Cerebellar nuclear complex (tissue), 1 donor: ENCODE measurements at regions not wholly inside any gene's neighbourhood (a gene's known extent, or its start where the extent isn't known, plus 50 kb on each side); places are given as distances from the start of the nearest gene placed in this dataset.
"Not testable (repeated sequence)": the region's sequence is repeated elsewhere in the genome, so short reads cannot be mapped to it uniquely, and the experiment has no call there.

Experiments
- DNase-seq, 2 experiments: peaks; one replicate each; lab custom pipeline; 2025; lab: John Stamatoyannopoulos, UW

- DNase-seq: not testable (repeated sequence)
These were observed 137.3 kb upstream of the ZNF469 start for GRCh38 chr16:88245241-88246081.

- DNase-seq: not testable (repeated sequence)
These were observed 135.7 kb upstream of the ZNF469 start for GRCh38 chr16:88246955-88247582.

- not testable (repeated sequence) for DNase-seq
These were observed 135.2 kb upstream of the ZNF469 start for GRCh38 chr16:88247583-88247966.

GRCh38 chr16:88248761-88249160 is 134.0 kb upstream of the ZNF469 start:
- not testable (repeated sequence) for DNase-seq

- DNase-seq: not testable (repeated sequence)
These were observed 132.4 kb upstream of the ZNF469 start for GRCh38 chr16:88250381-88250780.

- DNase-seq: not testable (repeated sequence)
These were observed 130.5 kb upstream of the ZNF469 start for GRCh38 chr16:88252057-88252794.

GRCh38 chr16:88258141-88258540 is 124.6 kb upstream of the ZNF469 start:
- DNase-seq: not testable (repeated sequence)

- not testable (repeated sequence) for DNase-seq
These were observed 123.8 kb upstream of the ZNF469 start for GRCh38 chr16:88258764-88259525.

GRCh38 chr16:88259538-88259937 is 123.2 kb upstream of the ZNF469 start:
- not testable (repeated sequence) for DNase-seq

- not testable (repeated sequence) for DNase-seq
These were observed 122.6 kb upstream of the ZNF469 start for GRCh38 chr16:88260146-88260545.

- not testable (repeated sequence) for DNase-seq
These were observed 121.7 kb upstream of the ZNF469 start for GRCh38 chr16:88260881-88261665.

- DNase-seq: not testable (repeated sequence)
These were observed 120.7 kb upstream of the ZNF469 start for GRCh38 chr16:88261814-88262605.

- not testable (repeated sequence) for DNase-seq
These were observed 119.7 kb upstream of the ZNF469 start for GRCh38 chr16:88262858-88263563.

GRCh38 chr16:88263681-88264287 is 119.0 kb upstream of the ZNF469 start:
- not testable (repeated sequence) for DNase-seq

- DNase-seq: no peak
These were observed 118.0 kb upstream of the ZNF469 start for GRCh38 chr16:88264641-88265285.

GRCh38 chr16:88265286-88265938 is 117.3 kb upstream of the ZNF469 start:
- not testable (repeated sequence) for DNase-seq

- DNase-seq: not testable (repeated sequence)
These were observed 116.7 kb upstream of the ZNF469 start for GRCh38 chr16:88266036-88266435.
